22Rv1 (cell line): ENCODE measurements at regions not wholly inside any gene's neighbourhood (a gene's known extent, or its start where the extent isn't known, plus 50 kb on each side); places are given as distances from the start of the nearest gene placed in this dataset.

Experiments
- CTCF ChIP-seq: fragments of 450-650 bp; IDR thresholded peaks from 2 replicates; pipeline ENCODE4 v1.5.1; 2017; ENCODE audit warnings: mild to moderate bottlenecking
- ZFX ChIP-seq: fragments of 450-650 bp; IDR thresholded peaks from 2 replicates; pipeline ENCODE4 v1.6.1; 2017; ENCODE audit warnings: antibody characterized with exemption, borderline replicate concordance

- TF ChIP-seq CTCF (no peak), ZFX (no peak)
Measured at GRCh38 chr21:19141511-19141910, 737.9 kb upstream of the TMPRSS15 start.
